GM18873 (cell line): ENCODE measurements at regions not wholly inside any gene's neighbourhood (a gene's known extent, or its start where the extent isn't known, plus 50 kb on each side); places are given as distances from the start of the nearest gene placed in this dataset.
"Not testable (repeated sequence)": the region's sequence is repeated elsewhere in the genome, so short reads cannot be mapped to it uniquely, and the experiment has no call there.

Source experiments
- ATAC-seq: cut with Tn5 transposase; IDR thresholded peaks from one replicate; pipeline ENCODE4 v1.9.1; 2021; ENCODE audit warnings: mild to moderate bottlenecking, moderate library complexity, moderate number of reproducible peaks; ENCODE audit not compliant: unreplicated experiment, low FRiP score

GRCh38 chr6:79394690-79395089 is 142.5 kb downstream of the LCA5 start:
- ATAC-seq: no peak

- ATAC-seq: no peak
These were observed 145.1 kb downstream of the LCA5 start for GRCh38 chr6:79392094-79392493.

- ATAC-seq: no peak
These were observed 145.8 kb downstream of the LCA5 start for GRCh38 chr6:79391480-79391879.

- ATAC-seq: no peak
These were observed 151.3 kb downstream of the LCA5 start for GRCh38 chr6:79385893-79386292.

GRCh38 chr6:79385333-79385732 is 150.9 kb upstream of the HMGN3 start:
- no peak for ATAC-seq

GRCh38 chr6:79384845-79385244 is 150.4 kb upstream of the HMGN3 start:
- ATAC-seq: no peak

- no peak for ATAC-seq
These were observed 144.5 kb upstream of the HMGN3 start for GRCh38 chr6:79378957-79379356.

GRCh38 chr6:79377888-79378348 is 143.4 kb upstream of the HMGN3 start:
- ATAC-seq: peak; percentile 42

- no peak for ATAC-seq
These were observed 142.6 kb upstream of the HMGN3 start for GRCh38 chr6:79377047-79377446.

- ATAC-seq: no peak
These were observed 141.3 kb upstream of the HMGN3 start for GRCh38 chr6:79375635-79376337.

GRCh38 chr6:79374308-79374707 is 139.8 kb upstream of the HMGN3 start:
- ATAC-seq: no peak

GRCh38 chr6:79373880-79374279 is 139.4 kb upstream of the HMGN3 start:
- no peak for ATAC-seq

- no peak for ATAC-seq
These were observed 138.8 kb upstream of the HMGN3 start for GRCh38 chr6:79373246-79373645.

- no peak for ATAC-seq
These were observed 138.3 kb upstream of the HMGN3 start for GRCh38 chr6:79372757-79373156.

GRCh38 chr6:79369026-79369425 is 134.5 kb upstream of the HMGN3 start:
- no peak for ATAC-seq

GRCh38 chr6:79363441-79363840 is 129.0 kb upstream of the HMGN3 start:
- ATAC-seq: not testable (repeated sequence)

GRCh38 chr6:79361074-79361473 is 126.6 kb upstream of the HMGN3 start:
- not testable (repeated sequence) for ATAC-seq

GRCh38 chr6:79353226-79353625 is 118.7 kb upstream of the HMGN3 start:
- no peak for ATAC-seq

GRCh38 chr6:79338493-79338892 is 104.0 kb upstream of the HMGN3 start:
- no peak for ATAC-seq

GRCh38 chr6:79335133-79335674 is 100.7 kb upstream of the HMGN3 start:
- ATAC-seq: peak; percentile 93

- no peak for ATAC-seq
These were observed 100.2 kb upstream of the HMGN3 start for GRCh38 chr6:79334674-79335073.

- no peak for ATAC-seq
These were observed 96.2 kb upstream of the HMGN3 start for GRCh38 chr6:79330704-79331103.
